Endothelial cell of umbilical vein (primary cell): ENCODE measurements at regions not wholly inside any gene's neighbourhood (a gene's known extent, or its start where the extent isn't known, plus 50 kb on each side); places are given as distances from the start of the nearest gene placed in this dataset.

Source experiments
- BruUV-seq: library from RNA; stranded (reverse); fragments of 400-500 nt; replicated peaks from 2 replicates; lab custom pipeline; 2021; lab: Mats Ljungman, UMichigan
- CTCF ChIA-PET: fragments of 300-600, 350-600 bp; sonication (Branson Sonifier 250); formaldehyde crosslinking; loops from one replicate; lab custom pipeline; 2021; ENCODE audit warnings: antibody characterized with exemption, inconsistent platforms; lab: Charles Lee
- POLR2A ChIA-PET: fragments of 300-600, 350-600 bp; sonication (Branson Sonifier 250); formaldehyde crosslinking; loops from one replicate; lab custom pipeline; 2021; ENCODE audit warnings: antibody characterized with exemption, inconsistent platforms; lab: Charles Lee
- DNase-seq: peaks from one replicate; pipeline ENCODE4 v3.0.0-alpha.2; 2011; ENCODE audit warnings: low read depth, low spot score
- FAIRE-seq: peaks from 2 replicates; lab custom pipeline; 2011; peaks lifted over from hg19 to GRCh38; lab: Jason Lieb, UNC
- H2AFZ ChIP-seq: 2 replicates; pipeline ENCODE4 v1.6.0; 2012; ENCODE audit warnings: low read depth, low read length, control low read depth, inconsistent platforms
- H3K27ac ChIP-seq: 2 replicates; pipeline ENCODE4 v1.5.1; 2011; ENCODE audit warnings: low read depth, mild to moderate bottlenecking, control low read depth, low read length, moderate library complexity; ENCODE audit not compliant: insufficient read depth
- H3K27me3 ChIP-seq, 2 experiments: 2 replicates each; pipeline versions ENCODE4 v1.6.0 to v1.6.1; 2011; ENCODE audit warnings: low read length in 2 of 2, mixed read lengths in 1 of 2; ENCODE audit not compliant: control insufficient read depth in 2 of 2, insufficient read depth in 2 of 2
- H3K36me3 ChIP-seq, 2 experiments: 2 replicates in 1 of 2; 3 replicates in 1 of 2; pipeline ENCODE4 v1.5.1; 2011; ENCODE audit warnings: low read length in 2 of 2, mild to moderate bottlenecking in 1 of 2, moderate library complexity in 1 of 2; ENCODE audit not compliant: control insufficient read depth in 2 of 2, insufficient read depth in 2 of 2; ENCODE audit errors: extremely low read depth in 1 of 2
- H3K4me1 ChIP-seq: 3 replicates; pipeline ENCODE4 v1.5.1; 2011; ENCODE audit warnings: mild to moderate bottlenecking, low read length; ENCODE audit not compliant: control insufficient read depth, insufficient read depth; ENCODE audit errors: extremely low read depth
- H3K4me2 ChIP-seq: 2 replicates; pipeline ENCODE4 v1.6.1; 2011; ENCODE audit warnings: low read length, control low read depth, mixed read lengths; ENCODE audit not compliant: insufficient read depth
- H3K4me3 ChIP-seq, 3 experiments: fragments of 200-600 bp in 1 of 3; sonication (generic), shearing (Covaris generic) in 1 of 3; replicated peaks in 1 of 3; 2 replicates each; pipeline ENCODE4 v1.5.1; 2011 to 2016; ENCODE audit warnings: control low read depth in 3 of 3, low read length in 3 of 3, mild to moderate bottlenecking in 2 of 3, inconsistent platforms in 1 of 3, low read depth in 1 of 3, moderate library complexity in 1 of 3; ENCODE audit not compliant: insufficient read depth in 1 of 3
- H3K79me2 ChIP-seq: 2 replicates; pipeline ENCODE4 v1.6.0; 2012; ENCODE audit warnings: low read length, inconsistent platforms; ENCODE audit not compliant: control insufficient read depth, insufficient read depth
- H3K9ac ChIP-seq: replicated peaks from 2 replicates; pipeline ENCODE3; 2011; ENCODE audit warnings: low read length, control low read depth; ENCODE audit not compliant: insufficient read depth; ENCODE audit errors: extremely low read depth
- H3K9me1 ChIP-seq: replicated peaks from 3 replicates; pipeline ENCODE4 v1.6.0; 2011; ENCODE audit warnings: mild to moderate bottlenecking, low read length; ENCODE audit not compliant: control insufficient read depth, insufficient read depth; ENCODE audit errors: extremely low read depth
- H3K9me3 ChIP-seq: replicated peaks from 2 replicates; pipeline ENCODE4 v1.5.1; 2012; ENCODE audit warnings: low read length, inconsistent platforms; ENCODE audit not compliant: control insufficient read depth, insufficient read depth
- H4K20me1 ChIP-seq: replicated peaks from 2 replicates; pipeline ENCODE3; 2011; ENCODE audit warnings: mild to moderate bottlenecking, low read length; ENCODE audit not compliant: control insufficient read depth, insufficient read depth; ENCODE audit errors: extremely low read depth
- EZH2 ChIP-seq: IDR thresholded peaks from 2 replicates; pipeline ENCODE4 v1.6.1; 2012; ENCODE audit warnings: borderline replicate concordance, low read depth, mild to moderate bottlenecking, moderate library complexity, low read length, inconsistent platforms; ENCODE audit not compliant: severe bottlenecking
- FOS ChIP-seq: IDR thresholded peaks from 2 replicates; pipeline ENCODE4 v1.6.1; 2011; ENCODE audit warnings: mild to moderate bottlenecking, low read length, moderate library complexity, borderline replicate concordance; ENCODE audit not compliant: insufficient read depth
- GATA2 ChIP-seq: IDR thresholded peaks from 2 replicates; pipeline ENCODE4 v1.7.0; 2011; ENCODE audit warnings: low read depth, mild to moderate bottlenecking, moderate library complexity, mixed read lengths, low read length; ENCODE audit not compliant: insufficient read length, insufficient read depth
- JUN ChIP-seq: IDR thresholded peaks from 2 replicates; pipeline ENCODE4 v1.6.1; 2011; ENCODE audit warnings: borderline replicate concordance, low read depth; ENCODE audit not compliant: insufficient read length, insufficient read depth
- MYC ChIP-seq: IDR thresholded peaks from one replicate; pipeline ENCODE4 v1.6.1; 2011; ENCODE audit warnings: mild to moderate bottlenecking, low read depth, low read length
- POLR2A ChIP-seq: IDR thresholded peaks from 2 replicates; pipeline ENCODE4 v1.6.1; 2012; ENCODE audit warnings: low read depth, mild to moderate bottlenecking, control low read depth, low read length
- POLR2AphosphoS5 ChIP-seq: IDR thresholded peaks from 2 replicates; pipeline ENCODE4 v1.6.1; 2012; ENCODE audit warnings: low read depth, mild to moderate bottlenecking, control low read depth, low read length, moderate library complexity; ENCODE audit not compliant: insufficient read depth
- dilution Hi-C: fragments of 300-500 bp; cut with MboI; formaldehyde crosslinking; loops from one replicate; pipeline ENCODE4 v1.15.0; 2019; ENCODE audit warnings: low sequenced_read_pairs; ENCODE audit not compliant: extremely low pct_ligation_motif_present
- intact Hi-C: fragments of 100-400 bp; cut with micrococcal nuclease; formaldehyde crosslinking; loops from one replicate; pipeline ENCODE4 v1.10.0; 2022
- TF ChIP-seq, protein P1 (sequence below): IDR thresholded peaks from 2 replicates; pipeline ENCODE4 v1.6.1; 2011; ENCODE audit not compliant: insufficient read depth, insufficient read length
- TF ChIP-seq, protein P2 (sequence below), 2 donors: IDR thresholded peaks; 1 replicate in 1 of 2; 2 replicates in 1 of 2; pipeline ENCODE4 v1.5.1; 2011; ENCODE audit warnings: low read length in 2 of 2, mild to moderate bottlenecking in 2 of 2, moderate library complexity in 2 of 2, control low read depth in 1 of 2, inconsistent platforms in 1 of 2, low read depth in 1 of 2; ENCODE audit not compliant: insufficient read depth in 1 of 2; ENCODE audit errors: extremely low read depth in 1 of 2

DNA sequence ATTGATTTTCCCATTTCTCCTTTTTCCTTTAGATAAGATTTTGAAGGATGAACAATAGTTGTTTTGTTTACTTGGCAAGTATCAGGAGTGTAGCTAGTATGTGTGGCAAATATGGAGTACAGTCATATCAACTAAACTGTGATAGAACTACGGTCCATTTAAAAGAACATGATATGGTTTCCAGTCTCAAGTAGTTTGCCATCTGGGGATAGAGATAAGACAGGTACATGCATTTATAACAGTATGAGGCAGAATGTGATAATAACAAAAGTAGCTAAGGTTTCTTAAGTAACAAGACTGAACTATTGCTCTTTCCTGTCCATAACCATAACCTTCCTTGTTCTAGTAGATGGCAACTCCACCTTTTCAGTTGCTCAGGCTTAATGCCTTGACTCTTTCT lies 75.6 kb upstream of the TACR1 start:
- no peaks in the 10 kb centered on the region for H4K20me1 ChIP-seq
- no peak overlapping the region for H3K4me2 ChIP-seq
- no peaks in the 10 kb centered on the region for H3K9me1 ChIP-seq
- dilution Hi-C loops (no loop called here), intact Hi-C loops (no loop called here)
- CTCF ChIA-PET: no interaction called here
- H3K27me3 ChIP-seq: no peaks in the 10 kb centered on the region
- H3K36me3 ChIP-seq: no peaks in the 10 kb centered on the region
- no peak overlapping the region for H3K4me3 ChIP-seq
- H3K4me1 ChIP-seq: peaks cover 12% of the 10 kb centered on the region
- H3K9me3 ChIP-seq: no peaks in the 10 kb centered on the region
- H3K79me2 ChIP-seq: no peaks in the 10 kb centered on the region
- POLR2A ChIA-PET: no interaction called here
- no peak overlapping the region for H3K9ac ChIP-seq
- no peak for DNase-seq
- BruUV-seq: no TSS peak
- TF ChIP-seq JUN: no peak
- TF ChIP-seq, protein P1, sequence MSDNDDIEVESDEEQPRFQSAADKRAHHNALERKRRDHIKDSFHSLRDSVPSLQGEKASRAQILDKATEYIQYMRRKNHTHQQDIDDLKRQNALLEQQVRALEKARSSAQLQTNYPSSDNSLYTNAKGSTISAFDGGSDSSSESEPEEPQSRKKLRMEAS: no peak
- no peak for TF ChIP-seq POLR2A
- no peak for TF ChIP-seq GATA2
- no peak overlapping the region for H3K27ac ChIP-seq
- H2AFZ ChIP-seq: no peak overlapping the region
- FAIRE-seq: no peak

DNA sequence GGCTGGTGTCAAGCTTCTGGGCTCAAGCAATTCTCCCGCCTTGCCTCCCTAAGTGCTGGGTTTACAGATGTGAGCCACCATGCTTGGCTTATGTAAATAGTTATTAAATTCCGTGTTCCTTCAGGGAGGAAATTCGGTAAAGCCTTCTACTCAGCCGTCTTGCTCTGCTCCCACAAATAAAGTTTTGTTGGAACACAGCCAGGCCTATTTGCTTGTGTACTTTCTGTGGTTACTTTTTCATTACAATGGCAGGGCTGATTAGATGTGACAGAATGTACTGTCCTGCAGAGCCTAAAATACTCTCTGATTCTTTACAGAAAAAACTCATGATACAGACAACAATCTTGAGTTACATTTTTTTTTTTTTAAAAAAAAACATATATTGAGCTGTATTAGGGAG lies 68.8 kb upstream of the TACR1 start:
- no peaks in the 10 kb centered on the region for H3K27me3 ChIP-seq
- intact Hi-C loops (no loop called here), dilution Hi-C loops (no loop called here)
- TF ChIP-seq MYC (no peak), JUN (no peak), EZH2 (no peak), POLR2A (no peak), GATA2 (no peak), POLR2AphosphoS5 (no peak), FOS (no peak)
- TF ChIP-seq, protein P2, sequence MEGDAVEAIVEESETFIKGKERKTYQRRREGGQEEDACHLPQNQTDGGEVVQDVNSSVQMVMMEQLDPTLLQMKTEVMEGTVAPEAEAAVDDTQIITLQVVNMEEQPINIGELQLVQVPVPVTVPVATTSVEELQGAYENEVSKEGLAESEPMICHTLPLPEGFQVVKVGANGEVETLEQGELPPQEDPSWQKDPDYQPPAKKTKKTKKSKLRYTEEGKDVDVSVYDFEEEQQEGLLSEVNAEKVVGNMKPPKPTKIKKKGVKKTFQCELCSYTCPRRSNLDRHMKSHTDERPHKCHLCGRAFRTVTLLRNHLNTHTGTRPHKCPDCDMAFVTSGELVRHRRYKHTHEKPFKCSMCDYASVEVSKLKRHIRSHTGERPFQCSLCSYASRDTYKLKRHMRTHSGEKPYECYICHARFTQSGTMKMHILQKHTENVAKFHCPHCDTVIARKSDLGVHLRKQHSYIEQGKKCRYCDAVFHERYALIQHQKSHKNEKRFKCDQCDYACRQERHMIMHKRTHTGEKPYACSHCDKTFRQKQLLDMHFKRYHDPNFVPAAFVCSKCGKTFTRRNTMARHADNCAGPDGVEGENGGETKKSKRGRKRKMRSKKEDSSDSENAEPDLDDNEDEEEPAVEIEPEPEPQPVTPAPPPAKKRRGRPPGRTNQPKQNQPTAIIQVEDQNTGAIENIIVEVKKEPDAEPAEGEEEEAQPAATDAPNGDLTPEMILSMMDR (IDR thresholded peaks at IDR 0.05; ENCODE audit: extremely low read depth in 1 of 2, insufficient read depth in 1 of 2, low read depth in 1 of 2, low read length in 2 of 2): no peak
- TF ChIP-seq, protein P1: no peak
- no peak overlapping the region for H2AFZ ChIP-seq
- H3K4me3 ChIP-seq: no peak overlapping the region
- H3K4me2 ChIP-seq: no peak overlapping the region
- POLR2A ChIA-PET: no interaction called here
- CTCF ChIA-PET: no interaction called here
- no peaks in the 10 kb centered on the region for H3K9me1 ChIP-seq
- H4K20me1 ChIP-seq: no peaks in the 10 kb centered on the region
- no peaks in the 10 kb centered on the region for H3K36me3 ChIP-seq
- H3K79me2 ChIP-seq: no peaks in the 10 kb centered on the region
- DNase-seq (no peak), FAIRE-seq (no peak)
- no peak overlapping the region for H3K9ac ChIP-seq
- H3K27ac ChIP-seq: no peak overlapping the region
- no peaks in the 10 kb centered on the region for H3K4me1 ChIP-seq
- BruUV-seq: no TSS peak
- H3K9me3 ChIP-seq: no peaks in the 10 kb centered on the region
